Activated naive CD4-positive, alpha-beta T cell treated with anti-CD3 and anti-CD28 coated beads, Interleukin-2, amount 10 ng/mL, durations not matched to agents 7 days and 5 days (primary cell): ENCODE measurements at regions not wholly inside any gene's neighbourhood (a gene's known extent, or its start where the extent isn't known, plus 50 kb on each side); places are given as distances from the start of the nearest gene placed in this dataset.

Source experiments
- CTCF ChIA-PET: fragments of 350-600 bp; sonication (Branson Sonifier 250); formaldehyde crosslinking; loops from one replicate; lab custom pipeline; 2021; ENCODE audit warnings: antibody characterized with exemption; lab: Charles Lee
- DNase-seq: peaks from one replicate; pipeline ENCODE4 v3.0.0-alpha.2; 2020
- H3K27ac Mint-ChIP-seq: one replicate; pipeline ENCODE4 v1.8.0; 2021; ENCODE audit warnings: mild to moderate bottlenecking, moderate library complexity, mixed read lengths
- H3K27me3 Mint-ChIP-seq: one replicate; pipeline ENCODE4 v1.8.0; 2021; ENCODE audit warnings: mild to moderate bottlenecking, mixed read lengths
- H3K36me3 Mint-ChIP-seq: one replicate; pipeline ENCODE4 v1.8.0; 2021; ENCODE audit warnings: mixed read lengths
- H3K4me1 Mint-ChIP-seq: one replicate; pipeline ENCODE4 v1.8.0; 2021; ENCODE audit warnings: mixed read lengths
- H3K4me3 Mint-ChIP-seq: one replicate; pipeline ENCODE4 v1.8.0; 2021; ENCODE audit warnings: mild to moderate bottlenecking, moderate library complexity, mixed read lengths
- H3K9me3 Mint-ChIP-seq: one replicate; pipeline ENCODE4 v1.8.0; 2021; ENCODE audit warnings: mixed read lengths

DNA sequence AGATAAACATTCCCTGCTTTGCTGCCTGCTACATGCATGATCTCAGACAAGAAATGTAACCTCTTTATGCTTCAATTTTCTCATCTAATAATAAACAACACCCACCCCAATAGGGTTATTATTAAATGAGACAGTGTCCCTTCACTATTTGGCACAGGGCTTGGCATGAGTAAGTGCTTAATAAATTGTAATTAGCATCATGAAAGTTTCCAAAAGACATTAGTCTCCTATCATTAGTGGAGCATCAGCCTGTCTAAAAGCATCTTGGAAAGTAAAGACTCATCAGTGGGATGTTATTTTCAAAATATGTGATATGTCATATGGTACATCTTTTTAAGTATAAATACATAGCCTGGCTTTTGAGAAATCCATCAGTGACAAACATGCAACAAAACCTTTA is 275.0 kb downstream of the ZEB2 start:
- peaks cover 2% of the 10 kb centered on the region for H3K36me3 Mint-ChIP-seq
- peaks cover 2% of the 10 kb centered on the region for H3K9me3 Mint-ChIP-seq
- CTCF ChIA-PET: no interaction called here
- no peak overlapping the region for H3K27ac Mint-ChIP-seq
- DNase-seq: no peak
- H3K4me1 Mint-ChIP-seq: peaks cover 6% of the 10 kb centered on the region
- H3K4me3 Mint-ChIP-seq: no peak overlapping the region
- no peaks in the 10 kb centered on the region for H3K27me3 Mint-ChIP-seq

GRCh38 chr2:144242311-144242710 is 277.6 kb downstream of the ZEB2 start:
- H3K4me1 Mint-ChIP-seq: peaks cover 10% of the 10 kb centered on the region

GRCh38 chr2:144241801-144242200 is 278.1 kb downstream of the ZEB2 start:
- Mint-ChIP-seq H3K4me1 (peaks cover 10% of the 10 kb centered on the region), H3K4me3 (no peak overlapping the region), H3K36me3 (peaks cover 3% of the 10 kb centered on the region), H3K9me3 (peaks cover 2% of the 10 kb centered on the region), H3K27ac (no peak overlapping the region), H3K27me3 (no peaks in the 10 kb centered on the region)
- DNase-seq: no peak
- CTCF ChIA-PET: interaction anchor here (0.9 kb wide), 1 partner anchor 16 kb away, joined by 3 read pairs; no protein-coding TSS in a partner anchor

More at GRCh38 chr2:144242311-144242710, 277.6 kb downstream of the ZEB2 start:
- CTCF ChIA-PET: no interaction called here
- no peak for DNase-seq
- peaks cover 3% of the 10 kb centered on the region for H3K36me3 Mint-ChIP-seq
- no peak overlapping the region for H3K27ac Mint-ChIP-seq
- H3K9me3 Mint-ChIP-seq: peaks cover 2% of the 10 kb centered on the region
- no peaks in the 10 kb centered on the region for H3K27me3 Mint-ChIP-seq
- H3K4me3 Mint-ChIP-seq: no peak overlapping the region

DNA sequence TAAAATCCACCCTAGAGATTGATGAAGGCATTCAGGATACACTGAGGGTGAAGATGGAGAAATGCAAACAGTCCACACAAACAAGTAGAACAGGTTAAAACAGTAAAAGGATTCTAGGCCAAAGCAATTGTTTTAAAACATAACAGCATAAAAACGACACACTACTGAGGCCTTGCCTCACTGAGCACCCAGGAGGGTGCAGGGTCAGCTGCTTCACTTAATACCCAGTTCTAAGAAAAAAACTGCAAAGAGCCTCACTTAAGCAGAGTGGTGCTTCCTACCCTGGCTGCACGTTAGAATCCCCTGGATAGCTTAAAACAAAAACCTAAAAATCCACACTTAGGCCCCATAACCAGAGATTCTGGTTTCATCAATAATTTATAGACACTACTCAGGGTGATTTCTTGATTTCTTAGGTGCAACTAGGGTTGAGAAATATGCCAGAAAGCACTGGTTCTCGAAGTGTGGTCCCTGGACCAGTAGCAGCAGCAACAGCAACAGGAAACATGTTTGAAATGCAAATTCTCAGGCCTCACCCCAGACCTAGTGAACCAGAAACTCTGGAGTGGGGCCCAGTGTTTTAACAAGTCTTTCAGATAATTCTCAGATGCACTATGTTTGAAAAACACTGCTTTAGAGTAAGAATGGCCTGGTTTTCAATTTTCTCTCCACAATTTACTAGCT is 279.1 kb downstream of the ZEB2 start:
- Mint-ChIP-seq H3K36me3 (peaks cover 2% of the 10 kb centered on the region), H3K4me1 (peaks cover 10% of the 10 kb centered on the region), H3K4me3 (no peak overlapping the region), H3K27me3 (no peaks in the 10 kb centered on the region), H3K27ac (no peak overlapping the region), H3K9me3 (no peaks in the 10 kb centered on the region)
- CTCF ChIA-PET: interaction anchor here (0.9 kb wide), 1 partner anchor 17 kb away, joined by 3 read pairs; no protein-coding TSS in a partner anchor
- no peak for DNase-seq

DNA sequence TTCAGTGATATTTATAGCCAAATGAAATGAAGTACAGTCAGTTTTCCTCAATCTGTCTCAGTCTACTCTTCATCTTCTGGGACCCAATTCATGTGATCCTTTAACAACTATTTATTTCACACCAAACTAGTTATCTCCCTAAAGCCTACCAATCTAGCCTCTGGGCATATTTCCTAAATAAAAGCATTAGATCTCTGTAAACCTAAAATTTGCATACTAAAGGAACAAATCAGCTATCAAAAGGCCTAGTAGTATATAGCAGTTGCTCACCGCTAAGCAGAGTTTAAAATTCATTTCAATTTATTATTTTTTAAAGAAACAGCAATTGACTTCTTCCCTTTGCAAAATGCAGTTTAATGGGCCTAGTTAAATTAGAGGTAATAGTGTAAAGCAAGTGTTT is 280.2 kb downstream of the ZEB2 start:
- Mint-ChIP-seq H3K9me3 (no peaks in the 10 kb centered on the region), H3K36me3 (peaks cover 2% of the 10 kb centered on the region), H3K4me1 (peaks cover 10% of the 10 kb centered on the region), H3K4me3 (no peak overlapping the region), H3K27me3 (no peaks in the 10 kb centered on the region), H3K27ac (no peak overlapping the region)
- DNase-seq: no peak
- CTCF ChIA-PET: interaction anchor here (0.7 kb wide), 1 partner anchor 26 kb away, joined by 4 read pairs; no protein-coding TSS in a partner anchor

DNA sequence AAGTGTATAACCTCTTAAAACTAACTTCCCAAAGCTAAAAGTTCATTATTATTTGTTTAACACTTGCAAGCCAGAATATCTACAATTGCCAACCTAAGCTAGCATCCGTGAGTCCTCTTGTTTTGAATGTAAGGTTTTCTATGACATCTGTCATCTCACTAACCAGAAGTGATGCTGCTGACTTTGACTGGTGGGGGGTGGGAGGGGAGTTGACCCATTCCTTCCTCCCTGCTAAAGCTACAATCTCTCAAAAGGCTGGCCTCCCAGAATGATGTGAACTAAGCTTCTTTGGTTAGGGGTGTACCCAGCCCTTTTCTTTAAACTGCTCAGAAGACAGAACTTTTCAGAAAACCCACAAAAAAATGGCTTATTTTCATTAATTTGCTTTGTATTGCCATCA is 280.6 kb downstream of the ZEB2 start:
- H3K9me3 Mint-ChIP-seq: no peaks in the 10 kb centered on the region
- peaks cover 14% of the 10 kb centered on the region for H3K4me1 Mint-ChIP-seq
- H3K27ac Mint-ChIP-seq: no peak overlapping the region
- no peak for DNase-seq
- no peak overlapping the region for H3K4me3 Mint-ChIP-seq
- peaks cover 2% of the 10 kb centered on the region for H3K36me3 Mint-ChIP-seq
- CTCF ChIA-PET: interaction anchor here (0.7 kb wide), 1 partner anchor 26 kb away, joined by 4 read pairs; no protein-coding TSS in a partner anchor
- H3K27me3 Mint-ChIP-seq: no peaks in the 10 kb centered on the region

GRCh38 chr2:144237830-144238627 is 281.9 kb downstream of the ZEB2 start:
- Mint-ChIP-seq H3K27ac (no peak overlapping the region), H3K27me3 (no peaks in the 10 kb centered on the region), H3K9me3 (no peaks in the 10 kb centered on the region), H3K36me3 (peaks cover 2% of the 10 kb centered on the region), H3K4me1 (peaks cover 25% of the 10 kb centered on the region), H3K4me3 (no peak overlapping the region)
- CTCF ChIA-PET: interaction anchor here (0.9 kb wide), 1 partner anchor 75 kb away, joined by 3 read pairs; no protein-coding TSS in a partner anchor
- DNase-seq: no peak

GRCh38 chr2:144237108-144237507 is 282.8 kb downstream of the ZEB2 start:
- no peaks in the 10 kb centered on the region for H3K9me3 Mint-ChIP-seq
- peaks cover 2% of the 10 kb centered on the region for H3K36me3 Mint-ChIP-seq

DNA sequence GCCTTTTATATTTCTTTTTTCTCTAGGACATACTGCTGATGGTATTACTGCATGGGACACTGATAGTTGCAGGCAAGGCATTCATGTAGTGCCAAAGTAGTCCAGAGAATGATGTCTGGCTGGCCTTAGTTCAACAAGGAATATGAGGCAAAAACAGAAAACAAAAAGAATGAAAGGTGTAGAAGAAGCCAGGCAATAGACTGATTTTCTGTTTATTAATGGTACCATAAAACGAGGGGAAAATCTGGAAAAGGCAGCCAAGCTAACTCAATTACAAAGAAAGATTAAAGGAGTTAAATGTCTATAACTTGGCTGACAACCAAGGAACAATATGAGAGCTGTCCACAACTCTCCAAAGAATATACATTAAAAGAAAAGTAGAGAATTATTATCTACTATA is 284.9 kb downstream of the ZEB2 start:
- Mint-ChIP-seq H3K4me3 (no peak overlapping the region), H3K27ac (no peak overlapping the region), H3K9me3 (no peaks in the 10 kb centered on the region), H3K27me3 (no peaks in the 10 kb centered on the region), H3K4me1 (peaks cover 21% of the 10 kb centered on the region), H3K36me3 (peaks cover 2% of the 10 kb centered on the region)
- DNase-seq: no peak
- CTCF ChIA-PET: no interaction called here

More at GRCh38 chr2:144237108-144237507, 282.8 kb downstream of the ZEB2 start:
- no peak overlapping the region for H3K27ac Mint-ChIP-seq
- H3K4me1 Mint-ChIP-seq: peaks cover 27% of the 10 kb centered on the region
- H3K27me3 Mint-ChIP-seq: no peaks in the 10 kb centered on the region
- CTCF ChIA-PET: no interaction called here
- DNase-seq: no peak
- no peak overlapping the region for H3K4me3 Mint-ChIP-seq

GRCh38 chr2:144234542-144234871 is 285.4 kb downstream of the ZEB2 start:
- Mint-ChIP-seq H3K9me3 (no peaks in the 10 kb centered on the region), H3K27me3 (no peaks in the 10 kb centered on the region), H3K4me1 (peaks cover 21% of the 10 kb centered on the region), H3K36me3 (peaks cover 2% of the 10 kb centered on the region), H3K4me3 (no peak overlapping the region), H3K27ac (no peak overlapping the region)
- DNase-seq: no peak
- CTCF ChIA-PET: interaction anchor here (0.9 to 1.0 kb wide), 2 partner anchors 11 to 72 kb away, joined by 3 read pairs; no protein-coding TSS in a partner anchor

- Mint-ChIP-seq H3K4me3 (no peak overlapping the region), H3K9me3 (no peaks in the 10 kb centered on the region), H3K4me1 (peaks cover 21% of the 10 kb centered on the region), H3K27me3 (no peaks in the 10 kb centered on the region), H3K36me3 (peaks cover 2% of the 10 kb centered on the region), H3K27ac (peak overlapping the region; percentile 49)
- DNase-seq: no peak
- CTCF ChIA-PET: interaction anchor here (0.9 to 1.0 kb wide), 2 partner anchors 11 to 71 kb away, joined by 3 read pairs; no protein-coding TSS in a partner anchor
Observed at GRCh38 chr2:144233733-144234541, 286.0 kb downstream of the ZEB2 start.

- H3K4me3 Mint-ChIP-seq: no peak overlapping the region
Observed at GRCh38 chr2:144233317-144233716, 286.6 kb downstream of the ZEB2 start.

DNA sequence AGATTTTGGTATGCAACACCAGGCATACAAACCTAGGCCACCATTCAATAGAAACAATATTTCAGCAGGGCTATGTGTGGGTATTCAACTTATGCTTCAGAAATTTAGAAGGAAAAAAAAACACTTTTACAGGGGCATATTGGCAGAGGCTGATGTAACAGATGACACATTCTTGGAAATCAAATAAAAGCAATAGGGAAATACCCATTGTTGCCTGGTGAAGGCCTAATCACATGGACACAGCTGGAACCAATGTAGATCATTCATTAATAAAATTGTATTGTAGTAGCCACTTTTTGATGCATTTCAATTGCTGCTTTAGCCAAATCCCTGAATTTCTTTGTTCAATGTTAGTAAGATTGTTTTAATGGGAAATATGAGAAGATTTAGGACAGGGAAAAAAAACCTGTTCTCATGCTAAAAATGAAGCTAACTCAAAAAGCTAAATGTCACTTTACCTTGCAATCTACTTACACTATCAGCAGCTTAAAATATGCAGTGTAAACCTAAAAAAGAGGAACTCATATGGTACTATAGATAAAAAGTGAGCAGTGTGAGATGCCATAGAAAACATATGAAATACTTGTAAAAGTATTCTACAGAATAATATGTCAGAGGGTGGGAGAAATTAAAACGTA is 289.4 kb downstream of the ZEB2 start:
- H3K4me3 Mint-ChIP-seq: no peak overlapping the region
- no peaks in the 10 kb centered on the region for H3K36me3 Mint-ChIP-seq
- DNase-seq: no peak
- H3K4me1 Mint-ChIP-seq: peaks cover 21% of the 10 kb centered on the region
- CTCF ChIA-PET: no interaction called here
- peak overlapping the region; percentile 8 for H3K27ac Mint-ChIP-seq
- H3K9me3 Mint-ChIP-seq: no peaks in the 10 kb centered on the region
- no peaks in the 10 kb centered on the region for H3K27me3 Mint-ChIP-seq

More at GRCh38 chr2:144233317-144233716, 286.6 kb downstream of the ZEB2 start:
- CTCF ChIA-PET: no interaction called here
- Mint-ChIP-seq H3K4me1 (peaks cover 21% of the 10 kb centered on the region), H3K36me3 (peaks cover 2% of the 10 kb centered on the region), H3K9me3 (no peaks in the 10 kb centered on the region), H3K27me3 (no peaks in the 10 kb centered on the region), H3K27ac (peak overlapping the region; percentile 49)
- DNase-seq: no peak
